UCSD-AML1 (cell line): ENCODE measurements at regions not wholly inside any gene's neighbourhood (a gene's known extent, or its start where the extent isn't known, plus 50 kb on each side); places are given as distances from the start of the nearest gene placed in this dataset.

Experiments used
- DNase-seq: peaks from one replicate; lab custom pipeline; 2025; ENCODE audit not compliant: unreplicated experiment; lab: John Stamatoyannopoulos, UW

GRCh38 chr4:89438102-89438831 is 130.7 kb upstream of the GPRIN3 start:
- peak; percentile 38 for DNase-seq

- DNase-seq, result no peak
Observed at GRCh38 chr4:89434364-89434988, 126.9 kb upstream of the GPRIN3 start.

GRCh38 chr4:89427782-89428181 is 120.2 kb upstream of the GPRIN3 start:
- DNase-seq, result no peak

- DNase-seq, result no peak
Observed at GRCh38 chr4:89425023-89425422, 117.4 kb upstream of the GPRIN3 start.

GRCh38 chr4:89422441-89422990 is 114.9 kb upstream of the GPRIN3 start:
- DNase-seq, result no peak

- DNase-seq, result no peak
Observed at GRCh38 chr4:89420507-89420906, 112.9 kb upstream of the GPRIN3 start.

- no peak for DNase-seq
Observed at GRCh38 chr4:89419111-89419695, 111.6 kb upstream of the GPRIN3 start.

GRCh38 chr4:89416960-89417359 is 109.4 kb upstream of the GPRIN3 start:
- DNase-seq, result no peak

GRCh38 chr4:89413518-89413917 is 105.9 kb upstream of the GPRIN3 start:
- DNase-seq, result no peak

- no peak for DNase-seq
Observed at GRCh38 chr4:89411539-89412309, 104.1 kb upstream of the GPRIN3 start.

GRCh38 chr4:89410687-89411086 is 103.1 kb upstream of the GPRIN3 start:
- DNase-seq, result no peak

GRCh38 chr4:89404530-89404929 is 96.9 kb upstream of the GPRIN3 start:
- no peak for DNase-seq

GRCh38 chr4:89403826-89404225 is 96.2 kb upstream of the GPRIN3 start:
- no peak for DNase-seq

- DNase-seq, result no peak
Observed at GRCh38 chr4:89400287-89401035, 92.9 kb upstream of the GPRIN3 start.

- DNase-seq, result no peak
Observed at GRCh38 chr4:89398644-89399043, 91.0 kb upstream of the GPRIN3 start.

GRCh38 chr4:89398146-89398545 is 90.5 kb upstream of the GPRIN3 start:
- no peak for DNase-seq

- no peak for DNase-seq
Observed at GRCh38 chr4:89397441-89397840, 89.8 kb upstream of the GPRIN3 start.

- DNase-seq, result no peak
Observed at GRCh38 chr4:89382439-89382838, 74.8 kb upstream of the GPRIN3 start.

GRCh38 chr4:89380980-89381379 is 73.4 kb upstream of the GPRIN3 start:
- no peak for DNase-seq

GRCh38 chr4:89379511-89380044 is 72.0 kb upstream of the GPRIN3 start:
- no peak for DNase-seq
